GM19452 (cell line): ENCODE measurements at regions not wholly inside any gene's neighbourhood (a gene's known extent, or its start where the extent isn't known, plus 50 kb on each side); places are given as distances from the start of the nearest gene placed in this dataset.
"Not testable (repeated sequence)": the region's sequence is repeated elsewhere in the genome, so short reads cannot be mapped to it uniquely, and the experiment has no call there.

ENCODE experiments used
- ATAC-seq: cut with Tn5 transposase; IDR thresholded peaks from one replicate; pipeline ENCODE4 v1.9.1; 2021; ENCODE audit not compliant: unreplicated experiment

- ATAC-seq = no peak
Observed at GRCh38 chr16:86881118-86881510, 302.8 kb downstream of the FOXL1 start.

GRCh38 chr16:86881861-86882273 lies 303.5 kb downstream of the FOXL1 start:
- ATAC-seq = no peak

- no peak for ATAC-seq
Observed at GRCh38 chr16:86882586-86883280, 304.4 kb downstream of the FOXL1 start.

GRCh38 chr16:86883583-86884389 lies 305.4 kb downstream of the FOXL1 start:
- ATAC-seq = no peak

GRCh38 chr16:86884390-86884650 lies 306.0 kb downstream of the FOXL1 start:
- no peak for ATAC-seq

- no peak for ATAC-seq
Observed at GRCh38 chr16:86885139-86885538, 306.8 kb downstream of the FOXL1 start.

- no peak for ATAC-seq
Observed at GRCh38 chr16:86886651-86887050, 308.3 kb downstream of the FOXL1 start.

GRCh38 chr16:86887416-86887815 lies 309.1 kb downstream of the FOXL1 start:
- ATAC-seq = no peak

- ATAC-seq = no peak
Observed at GRCh38 chr16:86888231-86889053, 310.1 kb downstream of the FOXL1 start.

- ATAC-seq = not testable (repeated sequence)
Observed at GRCh38 chr16:86889054-86889366, 310.7 kb downstream of the FOXL1 start.

- ATAC-seq = no peak
Observed at GRCh38 chr16:86889974-86890373, 311.6 kb downstream of the FOXL1 start.

- ATAC-seq = no peak
Observed at GRCh38 chr16:86891121-86891520, 312.8 kb downstream of the FOXL1 start.

- ATAC-seq = no peak
Observed at GRCh38 chr16:86891631-86892030, 313.3 kb downstream of the FOXL1 start.

GRCh38 chr16:86892509-86892908 lies 314.2 kb downstream of the FOXL1 start:
- ATAC-seq = no peak

GRCh38 chr16:86893506-86893905 lies 315.2 kb downstream of the FOXL1 start:
- no peak for ATAC-seq

GRCh38 chr16:86894029-86894567 lies 315.7 kb downstream of the FOXL1 start:
- no peak for ATAC-seq

GRCh38 chr16:86894925-86895324 lies 316.6 kb downstream of the FOXL1 start:
- ATAC-seq = no peak

GRCh38 chr16:86895606-86896005 lies 317.3 kb downstream of the FOXL1 start:
- ATAC-seq = no peak

GRCh38 chr16:86896976-86897375 lies 318.6 kb downstream of the FOXL1 start:
- ATAC-seq = no peak

GRCh38 chr16:86897486-86897885 lies 319.1 kb downstream of the FOXL1 start:
- no peak for ATAC-seq

GRCh38 chr16:86898386-86898785 lies 320.0 kb downstream of the FOXL1 start:
- ATAC-seq = no peak

- ATAC-seq = no peak
Observed at GRCh38 chr16:86899151-86899550, 320.8 kb downstream of the FOXL1 start.
